ENCODE measurements at regions not wholly inside any gene's neighbourhood (a gene's known extent, or its start where the extent isn't known, plus 50 kb on each side); places are given as distances from the start of the nearest gene placed in this dataset.

DNA sequence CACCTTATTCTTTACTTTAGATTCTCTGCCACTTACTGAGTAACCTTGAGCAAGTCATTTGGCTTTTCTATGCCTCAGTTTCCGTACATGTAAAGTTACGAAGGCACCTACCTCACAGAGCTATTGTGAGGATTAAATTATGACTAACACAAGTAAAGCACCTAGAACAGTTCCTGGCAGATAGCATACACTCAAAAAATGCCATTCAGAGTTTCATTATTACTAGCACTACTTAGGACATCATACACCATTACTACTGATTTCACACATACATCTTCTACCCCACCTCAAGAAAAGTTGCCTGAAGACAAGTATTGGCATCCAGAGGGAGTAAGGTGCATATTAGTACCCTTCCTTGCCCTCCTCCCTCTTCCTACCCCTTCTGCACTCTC is 107.8 kb downstream of the OGFRL1 start:
- CTCF ChIA-PET: interaction anchor here (0.9 to 2.8 kb wide), 3 partner anchors 9 to 22 kb away, joined by 3 to 13 read pairs (median 6); no protein-coding TSS in a partner anchor
- Histone ChIP-seq H3K4me3 (ENCODE audit: control insufficient read depth in 1 of 7, extremely low read depth in 1 of 7, insufficient read depth in 4 of 7, low read depth in 2 of 7, low read length in 6 of 7) (no peak overlapping the region), H3K36me3 (ENCODE audit: control insufficient read depth in 4 of 4, insufficient read depth in 4 of 4, low read length in 3 of 4) (no peaks in the 10 kb centered on the region), H3K4me1 (ENCODE audit: control extremely low read depth in 1 of 4, control insufficient read depth in 4 of 4, insufficient read depth in 4 of 4, low read length in 3 of 4) (no peaks in the 10 kb centered on the region), H3K27ac (ENCODE audit: insufficient read depth in 1 of 2, low read depth in 1 of 2, low read length in 2 of 2, poor library complexity in 1 of 2, severe bottlenecking in 2 of 2) (no peak overlapping the region), H3K27me3 (replicated peaks in 2 of 5; ENCODE audit: control insufficient read depth in 4 of 5, insufficient read depth in 5 of 5, low read length in 4 of 5) (no peaks in the 10 kb centered on the region), H3K9me3 (ENCODE audit: control extremely low read depth in 1 of 5, control insufficient read depth in 4 of 5, insufficient read depth in 2 of 5, low read depth in 1 of 5, low read length in 4 of 5) (no peaks in the 10 kb centered on the region)
- POLR2A ChIA-PET: no interaction called here
- 83% methylated on average over 1 of the region's 2 CpGs for WGBS (ENCODE audit: insufficient coverage)
- no peak for DNase-seq

DNA sequence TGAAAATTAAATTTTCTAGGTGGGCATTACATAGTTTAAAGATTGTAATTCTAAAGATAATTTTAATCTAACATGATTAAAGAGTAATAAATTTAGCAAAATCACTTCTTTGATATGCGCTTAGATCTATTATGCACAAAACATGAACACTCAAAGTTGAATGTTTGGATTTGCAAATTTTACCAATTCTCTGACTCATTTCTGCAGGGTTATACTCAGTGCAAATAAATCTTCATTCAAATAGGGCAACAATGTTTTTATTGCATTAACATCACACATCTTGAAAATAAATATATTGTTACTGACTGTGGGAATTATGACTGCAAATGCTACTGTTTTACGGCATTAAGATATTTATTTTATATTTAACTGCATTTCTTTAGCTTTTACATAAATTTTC is 110.7 kb downstream of the OGFRL1 start:
- CTCF ChIA-PET: interaction anchor here (0.9 to 1.4 kb wide), 2 partner anchors 13 to 19 kb away, joined by 3 to 5 read pairs; no protein-coding TSS in a partner anchor

DNA sequence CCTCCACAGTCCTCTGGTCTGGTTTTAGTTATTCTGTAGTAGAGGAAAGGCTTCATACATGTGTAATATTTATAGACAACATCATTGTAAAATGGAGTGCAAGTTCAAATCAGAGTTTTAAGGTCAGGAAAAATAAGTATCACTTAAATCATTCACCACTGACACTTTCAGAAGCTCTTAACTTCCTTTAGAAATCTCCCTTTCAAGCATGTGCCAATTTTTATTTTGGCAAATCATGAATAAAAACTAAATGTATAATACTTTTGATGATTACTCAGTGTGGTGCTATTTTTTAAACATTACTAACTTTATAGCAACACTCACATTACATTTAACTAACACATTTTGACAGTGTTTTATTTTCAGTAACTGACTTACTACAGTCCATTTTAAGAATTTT is 112.2 kb downstream of the OGFRL1 start:
- no peak overlapping the region for H3K27ac ChIP-seq (ENCODE audit: insufficient read depth in 1 of 2, low read depth in 1 of 2, low read length in 2 of 2, poor library complexity in 1 of 2, severe bottlenecking in 2 of 2)
- H3K27me3 ChIP-seq (replicated peaks in 2 of 5; ENCODE audit: control insufficient read depth in 4 of 5, insufficient read depth in 5 of 5, low read length in 4 of 5): no peaks in the 10 kb centered on the region
- ChIA-PET POLR2A (no interaction called here), CTCF (interaction anchor here (1.4 kb wide), 1 partner anchor 15 kb away, joined by 5 read pairs; no protein-coding TSS in a partner anchor)
- no peak for DNase-seq
- H3K9me3 ChIP-seq (ENCODE audit: control extremely low read depth in 1 of 5, control insufficient read depth in 4 of 5, insufficient read depth in 2 of 5, low read depth in 1 of 5, low read length in 4 of 5): no peaks in the 10 kb centered on the region
- H3K4me1 ChIP-seq (ENCODE audit: control extremely low read depth in 1 of 4, control insufficient read depth in 4 of 4, insufficient read depth in 4 of 4, low read length in 3 of 4): no peaks in the 10 kb centered on the region
- H3K4me3 ChIP-seq (ENCODE audit: control insufficient read depth in 1 of 7, extremely low read depth in 1 of 7, insufficient read depth in 4 of 7, low read depth in 2 of 7, low read length in 6 of 7): no peak overlapping the region
- no peaks in the 10 kb centered on the region for H3K36me3 ChIP-seq (ENCODE audit: control insufficient read depth in 4 of 4, insufficient read depth in 4 of 4, low read length in 3 of 4)

More for the DNA sequence above, 110.7 kb downstream of the OGFRL1 start:
- H3K36me3 ChIP-seq (ENCODE audit: control insufficient read depth in 4 of 4, insufficient read depth in 4 of 4, low read length in 3 of 4): no peaks in the 10 kb centered on the region
- no peak overlapping the region for H3K27ac ChIP-seq (ENCODE audit: insufficient read depth in 1 of 2, low read depth in 1 of 2, low read length in 2 of 2, poor library complexity in 1 of 2, severe bottlenecking in 2 of 2)
- POLR2A ChIA-PET: no interaction called here
- WGBS (ENCODE audit: insufficient coverage): no CpG with 5 or more reads among the region's 2 CpGs
- DNase-seq: no peak
- H3K4me3 ChIP-seq (ENCODE audit: control insufficient read depth in 1 of 7, extremely low read depth in 1 of 7, insufficient read depth in 4 of 7, low read depth in 2 of 7, low read length in 6 of 7): no peak overlapping the region
- no peaks in the 10 kb centered on the region for H3K9me3 ChIP-seq (ENCODE audit: control extremely low read depth in 1 of 5, control insufficient read depth in 4 of 5, insufficient read depth in 2 of 5, low read depth in 1 of 5, low read length in 4 of 5)
- no peaks in the 10 kb centered on the region for H3K27me3 ChIP-seq (replicated peaks in 2 of 5; ENCODE audit: control insufficient read depth in 4 of 5, insufficient read depth in 5 of 5, low read length in 4 of 5)
- H3K4me1 ChIP-seq (ENCODE audit: control extremely low read depth in 1 of 4, control insufficient read depth in 4 of 4, insufficient read depth in 4 of 4, low read length in 3 of 4): no peaks in the 10 kb centered on the region

DNA sequence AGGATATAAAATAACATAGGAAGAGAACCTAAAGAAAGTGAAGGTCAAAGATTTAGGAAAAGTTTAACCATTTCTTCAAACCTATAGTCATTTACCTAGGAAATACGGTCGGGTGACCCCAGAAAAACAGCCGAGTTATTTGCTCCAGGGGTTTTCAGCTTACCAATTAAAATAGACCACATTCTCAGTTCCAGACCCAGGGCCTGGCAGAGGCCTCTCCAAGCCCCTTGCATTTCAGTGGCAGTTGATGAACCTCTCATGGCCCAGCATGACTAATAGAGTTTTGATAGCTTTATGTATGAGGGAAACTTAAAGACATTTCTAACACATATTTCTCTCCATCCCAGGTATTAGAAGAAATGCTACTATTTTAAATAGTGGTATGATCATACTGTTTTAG is 113.5 kb downstream of the OGFRL1 start:
- DNase-seq: no peak
- WGBS (ENCODE audit: insufficient coverage): 100% methylated on average over 3 of the region's 3 CpGs
- H3K36me3 ChIP-seq (ENCODE audit: control insufficient read depth in 4 of 4, insufficient read depth in 4 of 4, low read length in 3 of 4): no peaks in the 10 kb centered on the region
- ChIA-PET POLR2A (no interaction called here), CTCF (no interaction called here)
- no peaks in the 10 kb centered on the region for H3K9me3 ChIP-seq (ENCODE audit: control extremely low read depth in 1 of 5, control insufficient read depth in 4 of 5, insufficient read depth in 2 of 5, low read depth in 1 of 5, low read length in 4 of 5)
- H3K4me1 ChIP-seq (ENCODE audit: control extremely low read depth in 1 of 4, control insufficient read depth in 4 of 4, insufficient read depth in 4 of 4, low read length in 3 of 4): no peaks in the 10 kb centered on the region
- H3K27me3 ChIP-seq (replicated peaks in 2 of 5; ENCODE audit: control insufficient read depth in 4 of 5, insufficient read depth in 5 of 5, low read length in 4 of 5): no peaks in the 10 kb centered on the region
- no peak overlapping the region for H3K4me3 ChIP-seq (ENCODE audit: control insufficient read depth in 1 of 7, extremely low read depth in 1 of 7, insufficient read depth in 4 of 7, low read depth in 2 of 7, low read length in 6 of 7)
- H3K27ac ChIP-seq (ENCODE audit: insufficient read depth in 1 of 2, low read depth in 1 of 2, low read length in 2 of 2, poor library complexity in 1 of 2, severe bottlenecking in 2 of 2): no peak overlapping the region

GRCh38 chr6:71403422-71404134 is 115.0 kb downstream of the OGFRL1 start:
- no peak overlapping the region for H3K27ac ChIP-seq (ENCODE audit: insufficient read depth in 1 of 2, low read depth in 1 of 2, low read length in 2 of 2, poor library complexity in 1 of 2, severe bottlenecking in 2 of 2)
- no peak for DNase-seq
- H3K9me3 ChIP-seq (ENCODE audit: control extremely low read depth in 1 of 5, control insufficient read depth in 4 of 5, insufficient read depth in 2 of 5, low read depth in 1 of 5, low read length in 4 of 5): no peaks in the 10 kb centered on the region
- H3K4me3 ChIP-seq (ENCODE audit: control insufficient read depth in 1 of 7, extremely low read depth in 1 of 7, insufficient read depth in 4 of 7, low read depth in 2 of 7, low read length in 6 of 7): no peak overlapping the region
- no peaks in the 10 kb centered on the region for H3K4me1 ChIP-seq (ENCODE audit: control extremely low read depth in 1 of 4, control insufficient read depth in 4 of 4, insufficient read depth in 4 of 4, low read length in 3 of 4)
- CTCF ChIA-PET: interaction anchor here (1.7 kb wide), 1 partner anchor 10 kb away, joined by 6 read pairs; no protein-coding TSS in a partner anchor
- 89% methylated on average over 5 of the region's 9 CpGs for WGBS (ENCODE audit: insufficient coverage)
- no peaks in the 10 kb centered on the region for H3K36me3 ChIP-seq (ENCODE audit: control insufficient read depth in 4 of 4, insufficient read depth in 4 of 4, low read length in 3 of 4)
- H3K27me3 ChIP-seq (replicated peaks in 2 of 5; ENCODE audit: control insufficient read depth in 4 of 5, insufficient read depth in 5 of 5, low read length in 4 of 5): peaks cover 0 to 2% (median 0%) of the 10 kb centered on the region in 5 experiments
- POLR2A ChIA-PET: no interaction called here

DNA sequence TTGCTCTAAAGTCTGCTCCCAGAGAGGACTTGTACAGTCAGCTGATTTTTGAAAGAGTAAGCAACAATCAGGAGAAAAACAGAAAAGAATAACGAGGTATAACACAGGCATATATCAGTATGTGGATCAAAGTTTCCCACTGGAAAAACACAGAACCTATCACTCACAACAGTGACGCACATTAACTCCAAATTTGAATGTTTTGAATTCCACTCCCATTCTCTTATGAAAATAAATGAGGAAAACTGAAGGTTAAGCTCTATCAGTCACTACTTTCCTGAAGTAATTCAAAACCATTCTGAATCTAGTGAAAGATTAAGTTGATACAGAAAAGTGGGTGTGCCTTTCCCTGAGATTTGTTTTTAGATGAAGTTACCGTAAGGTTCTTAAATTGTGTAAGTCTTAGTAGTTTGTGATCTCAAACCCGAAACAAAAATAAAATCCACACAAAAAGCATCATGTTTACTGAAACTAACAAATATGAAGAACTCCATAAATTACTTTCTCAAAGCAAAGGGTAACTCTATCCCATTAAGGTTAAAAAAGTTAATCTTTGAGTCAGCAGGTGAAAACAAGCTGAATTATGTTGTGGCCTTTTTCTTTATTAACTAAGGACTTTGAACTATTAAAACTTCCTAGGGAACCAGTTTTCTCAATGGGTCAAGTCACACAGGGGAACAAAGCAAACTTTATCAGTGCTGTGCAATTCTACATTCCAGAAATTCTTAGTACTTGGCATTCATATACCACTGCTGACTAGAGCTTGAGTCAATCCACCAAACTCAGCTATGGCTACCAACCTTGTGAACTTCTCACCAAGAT is 115.7 kb downstream of the OGFRL1 start:
- POLR2A ChIA-PET: interaction anchor here (0.6 kb wide), 1 partner anchor 115 kb away, joined by 3 read pairs; no protein-coding TSS in a partner anchor
- H3K36me3 ChIP-seq (ENCODE audit: control insufficient read depth in 4 of 4, insufficient read depth in 4 of 4, low read length in 3 of 4): no peaks in the 10 kb centered on the region
- H3K27me3 ChIP-seq (replicated peaks in 2 of 5; ENCODE audit: control insufficient read depth in 4 of 5, insufficient read depth in 5 of 5, low read length in 4 of 5): peaks cover 0 to 2% (median 0%) of the 10 kb centered on the region in 5 experiments
- no peak for DNase-seq
- H3K4me1 ChIP-seq (ENCODE audit: control extremely low read depth in 1 of 4, control insufficient read depth in 4 of 4, insufficient read depth in 4 of 4, low read length in 3 of 4): no peaks in the 10 kb centered on the region
- no peaks in the 10 kb centered on the region for H3K9me3 ChIP-seq (ENCODE audit: control extremely low read depth in 1 of 5, control insufficient read depth in 4 of 5, insufficient read depth in 2 of 5, low read depth in 1 of 5, low read length in 4 of 5)
- no CpG with 5 or more reads among the region's 4 CpGs for whole genome bisulfite sequencing (ENCODE audit: insufficient coverage)
- CTCF ChIA-PET: interaction anchor here (1.7 kb wide), 1 partner anchor 11 kb away, joined by 6 read pairs; no protein-coding TSS in a partner anchor
- H3K27ac ChIP-seq (ENCODE audit: insufficient read depth in 1 of 2, low read depth in 1 of 2, low read length in 2 of 2, poor library complexity in 1 of 2, severe bottlenecking in 2 of 2): no peak overlapping the region
- no peak overlapping the region for H3K4me3 ChIP-seq (ENCODE audit: control insufficient read depth in 1 of 7, extremely low read depth in 1 of 7, insufficient read depth in 4 of 7, low read depth in 2 of 7, low read length in 6 of 7)

DNA sequence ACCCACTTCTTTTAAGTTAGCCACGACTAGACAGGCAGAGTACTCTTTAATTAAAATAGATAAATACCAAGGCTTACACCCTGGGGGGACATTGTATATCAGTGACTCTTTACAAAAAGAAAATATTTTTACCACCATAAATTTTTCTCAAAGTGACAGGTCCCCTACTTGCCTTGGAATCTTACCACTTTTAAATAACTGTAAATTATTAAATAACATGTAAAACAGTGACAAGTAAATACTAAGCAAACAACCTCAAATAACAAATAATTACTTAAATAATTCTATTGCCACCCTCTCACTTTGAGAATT is 116.3 kb downstream of the OGFRL1 start:
- Histone ChIP-seq H3K27ac (ENCODE audit: insufficient read depth in 1 of 2, low read depth in 1 of 2, low read length in 2 of 2, poor library complexity in 1 of 2, severe bottlenecking in 2 of 2) (no peak overlapping the region), H3K36me3 (ENCODE audit: control insufficient read depth in 4 of 4, insufficient read depth in 4 of 4, low read length in 3 of 4) (no peaks in the 10 kb centered on the region), H3K9me3 (ENCODE audit: control extremely low read depth in 1 of 5, control insufficient read depth in 4 of 5, insufficient read depth in 2 of 5, low read depth in 1 of 5, low read length in 4 of 5) (no peaks in the 10 kb centered on the region), H3K4me1 (ENCODE audit: control extremely low read depth in 1 of 4, control insufficient read depth in 4 of 4, insufficient read depth in 4 of 4, low read length in 3 of 4) (no peaks in the 10 kb centered on the region), H3K4me3 (ENCODE audit: control insufficient read depth in 1 of 7, extremely low read depth in 1 of 7, insufficient read depth in 4 of 7, low read depth in 2 of 7, low read length in 6 of 7) (no peak overlapping the region), H3K27me3 (replicated peaks in 2 of 5; ENCODE audit: control insufficient read depth in 4 of 5, insufficient read depth in 5 of 5, low read length in 4 of 5) (peaks cover 0 to 2% (median 0%) of the 10 kb centered on the region in 5 experiments)
- DNase-seq: no peak
- POLR2A ChIA-PET: interaction anchor here (0.6 kb wide), 1 partner anchor 116 kb away, joined by 3 read pairs; no protein-coding TSS in a partner anchor
- CTCF ChIA-PET: interaction anchor here (1.1 kb wide), 1 partner anchor 9 kb away, joined by 3 read pairs; no protein-coding TSS in a partner anchor
- no CpG with 5 or more reads among the region's 1 CpG for WGBS (ENCODE audit: insufficient coverage)
